ENCODE measurements at regions not wholly inside any gene's neighbourhood (a gene's known extent, or its start where the extent isn't known, plus 50 kb on each side); places are given as distances from the start of the nearest gene placed in this dataset.

DNA sequence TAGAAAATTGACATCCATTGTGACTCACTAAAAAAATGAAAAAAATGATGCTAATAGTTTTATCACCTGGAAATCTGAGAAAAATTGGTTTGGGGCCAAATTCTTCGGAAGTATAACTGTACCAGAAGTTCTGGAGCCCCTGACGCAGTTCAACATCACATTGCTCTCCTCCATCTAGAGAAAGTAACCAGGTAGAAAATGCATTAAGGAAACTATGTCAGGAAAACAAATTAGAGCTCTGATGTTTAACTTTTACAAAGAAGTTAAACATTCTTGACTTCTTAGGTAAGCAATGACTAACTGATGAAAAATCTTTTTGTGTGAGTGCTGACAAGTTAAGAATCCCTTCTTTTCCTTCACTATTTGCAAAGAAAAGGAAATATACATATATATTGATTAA, 61.1 kb upstream of the TMEM196 start:
- no peak for TF ChIP-seq CTCF (IDR thresholded peaks at IDR 0.05)
- TF ChIP-seq POLR2A (IDR thresholded peaks at IDR 0.05), result no peak
